Ishikawa (cell line): ENCODE measurements at regions not wholly inside any gene's neighbourhood (a gene's known extent, or its start where the extent isn't known, plus 50 kb on each side); places are given as distances from the start of the nearest gene placed in this dataset.

ENCODE experiments used
- CEBPB ChIP-seq: IDR thresholded peaks from 2 replicates; pipeline ENCODE4 v1.6.1; 2012
- CREB1 ChIP-seq: IDR thresholded peaks from 2 replicates; pipeline ENCODE4 v1.6.1; 2012; ENCODE audit warnings: low read depth
- EGR1 ChIP-seq: IDR thresholded peaks from 2 replicates; pipeline ENCODE4 v1.6.1; 2012
- EP300 ChIP-seq: IDR thresholded peaks from 2 replicates; pipeline ENCODE4 v1.6.1; 2012; ENCODE audit warnings: borderline replicate concordance
- FOXM1 ChIP-seq: IDR thresholded peaks from 2 replicates; pipeline ENCODE4 v1.6.1; 2012; ENCODE audit warnings: low read depth, borderline replicate concordance
- NFIC ChIP-seq: IDR thresholded peaks from 2 replicates; pipeline ENCODE4 v1.6.1; 2012
- RAD21 ChIP-seq: IDR thresholded peaks from 2 replicates; pipeline ENCODE4 v1.6.1; 2012; ENCODE audit warnings: low read depth
- TAF1 ChIP-seq: IDR thresholded peaks from 2 replicates; pipeline ENCODE4 v1.6.1; 2012; ENCODE audit warnings: low read depth, mild to moderate bottlenecking
- TCF12 ChIP-seq: IDR thresholded peaks from 2 replicates; pipeline ENCODE4 v1.6.1; 2012; ENCODE audit warnings: low read depth
- TEAD4 ChIP-seq: IDR thresholded peaks from 2 replicates; pipeline ENCODE4 v1.6.1; 2012
- YY1 ChIP-seq: IDR thresholded peaks from 2 replicates; pipeline ENCODE4 v1.6.1; 2012; ENCODE audit warnings: low read depth
- ZBTB7A ChIP-seq: IDR thresholded peaks from 2 replicates; pipeline ENCODE4 v1.6.1; 2012; ENCODE audit warnings: low read depth
- TF ChIP-seq, protein P1 (sequence below): IDR thresholded peaks from 2 replicates; pipeline ENCODE4 v1.6.1; 2012
- TF ChIP-seq, protein P2 (sequence below): IDR thresholded peaks from 2 replicates; pipeline ENCODE4 v1.6.1; 2012; ENCODE audit warnings: low read depth, mild to moderate bottlenecking
- TF ChIP-seq, protein P3 (sequence below): IDR thresholded peaks from 2 replicates; pipeline ENCODE4 v1.6.1; 2012

DNA sequence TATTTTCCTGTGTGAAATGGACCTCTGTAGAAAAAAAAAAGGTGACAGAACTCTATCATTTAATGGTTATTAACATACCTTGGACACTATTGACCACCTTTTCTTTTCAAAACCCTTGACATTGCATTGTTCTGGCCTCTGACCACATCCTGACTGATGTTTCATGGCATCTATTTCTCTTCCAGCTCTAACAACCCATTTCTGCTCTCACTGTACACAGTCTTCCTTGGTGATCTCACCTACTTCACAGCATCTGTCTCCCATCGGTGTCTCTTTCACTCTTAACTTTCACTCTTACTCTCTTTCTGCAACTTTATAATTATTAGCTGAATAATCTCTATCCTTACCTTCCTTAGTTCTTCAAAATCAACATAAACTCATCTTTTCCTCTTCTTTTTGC, 217.4 kb upstream of the CD96 start:
- TF ChIP-seq, protein P1, sequence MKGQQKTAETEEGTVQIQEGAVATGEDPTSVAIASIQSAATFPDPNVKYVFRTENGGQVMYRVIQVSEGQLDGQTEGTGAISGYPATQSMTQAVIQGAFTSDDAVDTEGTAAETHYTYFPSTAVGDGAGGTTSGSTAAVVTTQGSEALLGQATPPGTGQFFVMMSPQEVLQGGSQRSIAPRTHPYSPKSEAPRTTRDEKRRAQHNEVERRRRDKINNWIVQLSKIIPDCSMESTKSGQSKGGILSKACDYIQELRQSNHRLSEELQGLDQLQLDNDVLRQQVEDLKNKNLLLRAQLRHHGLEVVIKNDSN: no peak
- TF ChIP-seq YY1 (no peak), TAF1 (no peak), NFIC (no peak)

DNA sequence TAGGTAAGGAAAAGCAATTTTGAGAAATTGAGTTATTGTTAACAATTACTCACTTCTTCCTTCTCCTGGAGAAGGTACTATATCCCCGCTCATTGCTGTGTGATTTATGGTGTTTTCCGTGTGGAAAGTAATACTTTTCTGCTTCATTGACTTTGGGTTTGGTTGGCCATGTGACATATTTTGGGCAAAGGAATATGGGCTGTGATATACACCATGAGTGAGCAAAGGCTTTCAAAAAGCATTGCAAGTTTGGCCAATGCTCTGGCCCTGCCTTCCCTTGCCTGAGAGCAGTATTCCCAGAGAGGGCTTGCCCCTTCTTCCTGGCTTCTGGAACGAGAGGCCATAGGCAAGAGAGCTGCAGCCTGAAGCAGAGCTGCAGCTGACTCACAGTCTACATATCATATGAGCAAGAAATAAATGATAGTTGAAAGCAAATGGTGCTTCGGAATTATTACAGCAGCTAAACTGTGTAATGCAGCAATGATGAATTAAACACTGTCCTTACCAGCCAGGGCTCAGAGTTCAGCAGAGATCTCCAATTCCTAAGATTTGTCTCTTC, 216.8 kb upstream of the CD96 start:
- TF ChIP-seq TAF1: no peak
- TF ChIP-seq FOXM1: no peak
- TF ChIP-seq CREB1: no peak
- no peak for TF ChIP-seq ZBTB7A
- no peak for TF ChIP-seq TEAD4
- TF ChIP-seq, protein P1: peak; percentile 68
- peak; percentile 38; the same call in 1 of the 2 replicates for TF ChIP-seq EP300
- no peak; the same call in 1 of the 2 replicates for TF ChIP-seq NFIC

DNA sequence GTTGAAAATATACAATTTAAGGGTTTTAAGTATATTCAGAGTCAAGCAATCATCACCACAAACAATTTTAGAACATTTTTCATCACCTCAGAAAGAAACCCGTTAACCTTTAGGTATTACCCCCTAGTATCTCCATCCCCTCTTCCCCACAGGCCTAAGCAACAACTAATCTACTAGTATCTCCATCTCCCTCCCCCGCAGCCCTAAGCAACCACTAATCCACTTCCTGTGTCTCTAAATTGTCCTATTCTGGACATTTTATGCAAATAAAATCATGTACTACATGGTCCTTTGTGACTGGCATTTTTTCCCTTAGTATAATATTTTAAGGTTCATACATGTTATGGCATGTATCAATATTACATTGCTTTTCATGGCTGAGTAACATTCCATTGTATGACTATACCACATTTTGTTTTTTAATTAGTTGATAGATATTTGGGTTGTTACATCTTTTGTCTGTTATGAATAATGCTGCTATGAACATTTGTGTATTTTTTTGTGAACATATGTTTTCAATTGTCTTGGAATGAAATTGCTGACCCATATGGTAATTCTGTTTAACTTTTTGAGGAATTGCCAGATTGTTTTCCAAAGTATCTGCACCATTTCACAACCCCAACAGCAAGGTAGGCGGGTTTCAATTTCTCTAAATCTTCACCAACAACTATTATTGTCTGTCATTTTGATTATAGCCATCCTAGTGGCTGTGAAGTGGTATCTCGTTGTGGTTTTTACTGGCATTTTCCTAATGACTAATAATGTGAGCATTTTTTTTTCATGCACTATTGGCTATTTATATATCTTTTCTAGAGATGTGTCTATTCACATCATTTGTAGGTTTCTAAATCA, 215.6 kb upstream of the CD96 start:
- no peak for TF ChIP-seq EGR1
- no peak for TF ChIP-seq EP300
- no peak for TF ChIP-seq YY1
- TF ChIP-seq ZBTB7A: no peak
- TF ChIP-seq, protein P2, sequence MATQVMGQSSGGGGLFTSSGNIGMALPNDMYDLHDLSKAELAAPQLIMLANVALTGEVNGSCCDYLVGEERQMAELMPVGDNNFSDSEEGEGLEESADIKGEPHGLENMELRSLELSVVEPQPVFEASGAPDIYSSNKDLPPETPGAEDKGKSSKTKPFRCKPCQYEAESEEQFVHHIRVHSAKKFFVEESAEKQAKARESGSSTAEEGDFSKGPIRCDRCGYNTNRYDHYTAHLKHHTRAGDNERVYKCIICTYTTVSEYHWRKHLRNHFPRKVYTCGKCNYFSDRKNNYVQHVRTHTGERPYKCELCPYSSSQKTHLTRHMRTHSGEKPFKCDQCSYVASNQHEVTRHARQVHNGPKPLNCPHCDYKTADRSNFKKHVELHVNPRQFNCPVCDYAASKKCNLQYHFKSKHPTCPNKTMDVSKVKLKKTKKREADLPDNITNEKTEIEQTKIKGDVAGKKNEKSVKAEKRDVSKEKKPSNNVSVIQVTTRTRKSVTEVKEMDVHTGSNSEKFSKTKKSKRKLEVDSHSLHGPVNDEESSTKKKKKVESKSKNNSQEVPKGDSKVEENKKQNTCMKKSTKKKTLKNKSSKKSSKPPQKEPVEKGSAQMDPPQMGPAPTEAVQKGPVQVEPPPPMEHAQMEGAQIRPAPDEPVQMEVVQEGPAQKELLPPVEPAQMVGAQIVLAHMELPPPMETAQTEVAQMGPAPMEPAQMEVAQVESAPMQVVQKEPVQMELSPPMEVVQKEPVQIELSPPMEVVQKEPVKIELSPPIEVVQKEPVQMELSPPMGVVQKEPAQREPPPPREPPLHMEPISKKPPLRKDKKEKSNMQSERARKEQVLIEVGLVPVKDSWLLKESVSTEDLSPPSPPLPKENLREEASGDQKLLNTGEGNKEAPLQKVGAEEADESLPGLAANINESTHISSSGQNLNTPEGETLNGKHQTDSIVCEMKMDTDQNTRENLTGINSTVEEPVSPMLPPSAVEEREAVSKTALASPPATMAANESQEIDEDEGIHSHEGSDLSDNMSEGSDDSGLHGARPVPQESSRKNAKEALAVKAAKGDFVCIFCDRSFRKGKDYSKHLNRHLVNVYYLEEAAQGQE: no peak
- TF ChIP-seq, protein P1: no peak

DNA sequence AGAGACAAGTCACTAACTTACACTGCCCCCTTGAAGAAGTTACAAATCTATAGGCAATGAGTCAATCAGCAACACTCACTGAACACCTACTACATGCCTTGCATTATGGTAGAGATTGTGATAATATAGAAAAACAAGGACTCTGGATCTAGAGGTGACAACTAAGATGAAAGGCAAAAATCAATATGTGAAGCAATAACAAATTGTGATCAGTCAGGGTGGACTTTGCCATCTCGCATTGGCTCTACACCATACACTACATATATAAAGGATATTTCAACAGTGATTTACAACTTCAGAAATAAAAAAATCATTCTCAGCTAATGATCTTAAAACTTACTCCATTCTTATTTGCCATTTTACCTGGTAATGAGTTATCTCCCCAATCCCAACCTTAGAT, 210.7 kb upstream of the CD96 start:
- TF ChIP-seq YY1: no peak
- TF ChIP-seq, protein P1: no peak
- TF ChIP-seq TAF1: no peak
- TF ChIP-seq, protein P2: no peak
- no peak for TF ChIP-seq CREB1
- TF ChIP-seq ZBTB7A: no peak
- no peak for TF ChIP-seq NFIC
- TF ChIP-seq EGR1: no peak
- no peak for TF ChIP-seq TEAD4
- TF ChIP-seq EP300: no peak
- TF ChIP-seq FOXM1: no peak

DNA sequence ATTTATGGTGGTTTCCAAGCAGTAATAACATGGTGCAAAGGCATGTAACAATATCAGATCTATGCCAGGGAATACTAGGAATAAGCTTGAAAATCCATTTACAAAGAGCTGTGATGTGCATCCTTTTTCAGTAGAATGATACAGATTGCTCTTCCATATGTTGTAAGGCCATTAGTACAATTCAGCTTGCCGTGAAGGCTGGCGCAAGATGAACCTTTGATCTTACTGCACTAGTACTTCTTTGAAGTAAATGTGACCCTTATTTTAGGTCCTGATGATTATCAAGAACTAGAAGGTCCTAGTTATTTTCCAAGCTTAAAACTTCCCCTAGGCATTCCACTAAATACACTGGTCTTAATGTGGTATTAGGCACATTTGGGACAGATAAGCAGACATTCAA, 210.1 kb upstream of the CD96 start:
- TF ChIP-seq EGR1: no peak
- TF ChIP-seq ZBTB7A: no peak
- TF ChIP-seq, protein P3, sequence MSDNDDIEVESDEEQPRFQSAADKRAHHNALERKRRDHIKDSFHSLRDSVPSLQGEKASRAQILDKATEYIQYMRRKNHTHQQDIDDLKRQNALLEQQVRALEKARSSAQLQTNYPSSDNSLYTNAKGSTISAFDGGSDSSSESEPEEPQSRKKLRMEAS: no peak
- no peak for TF ChIP-seq NFIC
- TF ChIP-seq TEAD4: no peak
- no peak for TF ChIP-seq TAF1
- TF ChIP-seq, protein P2: no peak
- TF ChIP-seq EP300: no peak
- no peak for TF ChIP-seq RAD21
- no peak for TF ChIP-seq CEBPB
- no peak for TF ChIP-seq FOXM1
- TF ChIP-seq CREB1: no peak
- TF ChIP-seq YY1: no peak
- no peak for TF ChIP-seq TCF12
- TF ChIP-seq, protein P1: no peak
